Nephron progenitor cell (in vitro differentiated cells): ENCODE measurements at regions not wholly inside any gene's neighbourhood (a gene's known extent, or its start where the extent isn't known, plus 50 kb on each side); places are given as distances from the start of the nearest gene placed in this dataset.

ENCODE experiments used
- DNase-seq: peaks from one replicate; pipeline ENCODE4 v3.0.0; 2021
- H3K27ac Mint-ChIP-seq: 2 replicates; pipeline ENCODE4 v1.8.0; 2021; ENCODE audit warnings: mild to moderate bottlenecking, moderate library complexity, mixed read lengths
- H3K27me3 Mint-ChIP-seq: 2 replicates; pipeline ENCODE4 v1.8.0; 2021; ENCODE audit warnings: mild to moderate bottlenecking, low read depth, mixed read lengths; ENCODE audit not compliant: poor library complexity
- H3K36me3 Mint-ChIP-seq: 2 replicates; pipeline ENCODE4 v1.8.0; 2021; ENCODE audit warnings: low read depth, mixed read lengths
- H3K4me1 Mint-ChIP-seq: 2 replicates; pipeline ENCODE4 v1.8.0; 2021; ENCODE audit warnings: mixed read lengths
- H3K4me3 Mint-ChIP-seq: 2 replicates; pipeline ENCODE4 v1.8.0; 2021; ENCODE audit warnings: mild to moderate bottlenecking, moderate library complexity, mixed read lengths
- H3K9me3 Mint-ChIP-seq: 2 replicates; pipeline ENCODE4 v1.8.0; 2021; ENCODE audit warnings: mild to moderate bottlenecking, moderate library complexity, mixed read lengths
- TF ChIP-seq, protein P1 (sequence below): fragments of 200-600 bp; sonication (generic); IDR thresholded peaks from 2 replicates; pipeline ENCODE4 v1.5.0; 2021; ENCODE audit warnings: antibody characterized with exemption

DNA sequence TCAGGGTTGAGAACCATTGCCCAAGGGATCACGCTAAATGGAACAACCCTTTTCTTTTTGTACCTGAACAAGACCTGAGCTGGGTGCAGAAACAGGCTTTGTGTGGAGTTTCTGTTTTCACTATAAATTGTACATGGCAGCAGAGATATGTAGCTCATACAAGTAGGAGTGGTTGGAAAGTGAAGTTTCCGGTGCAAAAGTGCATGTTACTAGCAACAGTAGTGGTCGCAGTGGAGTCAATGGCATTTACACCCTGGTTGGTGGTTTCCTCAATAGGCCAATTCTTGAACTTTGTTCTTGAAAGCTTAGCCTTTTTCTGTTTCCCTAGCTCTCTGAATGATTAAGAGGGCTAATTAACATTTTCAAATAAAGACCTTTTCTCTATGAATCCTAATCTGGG is 170.7 kb downstream of the NEBL start:
- H3K27ac Mint-ChIP-seq = no peak overlapping the region
- TF ChIP-seq, protein P1, sequence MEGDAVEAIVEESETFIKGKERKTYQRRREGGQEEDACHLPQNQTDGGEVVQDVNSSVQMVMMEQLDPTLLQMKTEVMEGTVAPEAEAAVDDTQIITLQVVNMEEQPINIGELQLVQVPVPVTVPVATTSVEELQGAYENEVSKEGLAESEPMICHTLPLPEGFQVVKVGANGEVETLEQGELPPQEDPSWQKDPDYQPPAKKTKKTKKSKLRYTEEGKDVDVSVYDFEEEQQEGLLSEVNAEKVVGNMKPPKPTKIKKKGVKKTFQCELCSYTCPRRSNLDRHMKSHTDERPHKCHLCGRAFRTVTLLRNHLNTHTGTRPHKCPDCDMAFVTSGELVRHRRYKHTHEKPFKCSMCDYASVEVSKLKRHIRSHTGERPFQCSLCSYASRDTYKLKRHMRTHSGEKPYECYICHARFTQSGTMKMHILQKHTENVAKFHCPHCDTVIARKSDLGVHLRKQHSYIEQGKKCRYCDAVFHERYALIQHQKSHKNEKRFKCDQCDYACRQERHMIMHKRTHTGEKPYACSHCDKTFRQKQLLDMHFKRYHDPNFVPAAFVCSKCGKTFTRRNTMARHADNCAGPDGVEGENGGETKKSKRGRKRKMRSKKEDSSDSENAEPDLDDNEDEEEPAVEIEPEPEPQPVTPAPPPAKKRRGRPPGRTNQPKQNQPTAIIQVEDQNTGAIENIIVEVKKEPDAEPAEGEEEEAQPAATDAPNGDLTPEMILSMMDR = no peak
- peaks cover 6% of the 10 kb centered on the region for H3K36me3 Mint-ChIP-seq
- no peaks in the 10 kb centered on the region for H3K27me3 Mint-ChIP-seq
- H3K9me3 Mint-ChIP-seq = peaks cover 35% of the 10 kb centered on the region
- H3K4me3 Mint-ChIP-seq = no peak overlapping the region
- DNase-seq = no peak
- no peaks in the 10 kb centered on the region for H3K4me1 Mint-ChIP-seq

DNA sequence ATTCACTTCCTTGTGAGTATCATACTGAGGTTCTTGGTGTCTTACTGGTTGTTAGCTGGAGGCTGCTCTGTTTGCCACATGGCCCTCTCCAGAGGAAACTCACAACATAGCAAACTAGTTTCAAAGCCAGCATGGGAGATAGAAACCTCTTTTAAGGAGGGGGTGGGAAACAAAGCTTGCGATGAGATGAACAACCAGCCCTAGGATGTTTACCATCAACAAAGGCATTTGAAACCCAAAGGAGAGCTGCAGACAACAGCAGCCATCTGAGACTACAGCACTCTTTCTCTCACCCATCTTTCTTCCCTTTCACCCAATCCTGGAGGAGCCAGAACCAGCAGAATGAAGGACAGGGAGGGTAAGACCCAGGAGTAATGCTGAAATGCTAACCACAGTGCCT is 182.1 kb downstream of the NEBL start:
- peaks cover 4% of the 10 kb centered on the region for H3K27me3 Mint-ChIP-seq
- no peaks in the 10 kb centered on the region for H3K4me1 Mint-ChIP-seq
- DNase-seq = no peak
- H3K4me3 Mint-ChIP-seq = no peak overlapping the region
- no peaks in the 10 kb centered on the region for H3K9me3 Mint-ChIP-seq
- H3K36me3 Mint-ChIP-seq = no peaks in the 10 kb centered on the region
- TF ChIP-seq, protein P1 = no peak
- no peak overlapping the region for H3K27ac Mint-ChIP-seq

DNA sequence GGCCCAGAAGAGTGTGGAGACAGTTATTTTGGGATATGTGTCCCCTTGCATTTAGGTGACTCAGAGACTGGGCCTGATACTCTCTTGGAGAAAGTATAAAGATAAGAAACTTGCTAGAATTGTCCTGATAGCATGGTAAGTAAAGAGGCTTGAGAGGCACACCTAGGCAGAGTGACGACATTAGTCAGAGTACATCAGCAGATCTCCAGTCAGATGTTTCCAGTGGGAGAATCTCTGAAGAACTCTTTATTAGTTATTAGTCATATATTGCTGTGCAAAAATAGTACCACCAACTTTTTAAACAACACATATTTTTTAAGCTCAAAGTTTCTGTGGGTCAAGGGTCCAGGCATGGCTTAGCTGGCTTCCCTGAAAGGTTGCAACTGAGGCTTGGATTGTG is 182.6 kb downstream of the NEBL start:
- H3K4me1 Mint-ChIP-seq = no peaks in the 10 kb centered on the region
- H3K9me3 Mint-ChIP-seq = no peaks in the 10 kb centered on the region
- TF ChIP-seq, protein P1 = no peak
- no peak overlapping the region for H3K27ac Mint-ChIP-seq
- H3K4me3 Mint-ChIP-seq = no peak overlapping the region
- peaks cover 4% of the 10 kb centered on the region for H3K27me3 Mint-ChIP-seq
- no peaks in the 10 kb centered on the region for H3K36me3 Mint-ChIP-seq
- DNase-seq = no peak

DNA sequence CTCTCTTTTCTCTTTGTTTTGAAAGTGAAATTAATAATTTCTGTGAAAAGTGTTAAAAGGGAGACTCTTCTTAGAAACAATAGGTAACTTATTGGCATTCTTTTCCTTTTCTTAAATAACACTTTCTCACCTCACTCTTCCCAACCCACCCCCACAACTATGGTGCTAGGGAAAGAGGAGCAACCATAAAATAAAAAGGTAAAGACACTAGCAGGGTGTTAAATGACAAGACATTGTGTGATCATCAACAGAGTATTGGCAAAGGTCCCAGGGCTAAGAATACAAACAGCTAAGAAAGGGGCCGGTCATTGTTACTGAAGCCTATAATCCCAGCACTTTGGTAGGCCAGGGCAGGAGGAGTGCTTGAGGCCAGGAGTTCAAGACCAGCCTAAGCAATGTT is 183.7 kb downstream of the NEBL start:
- no peak for DNase-seq
- H3K9me3 Mint-ChIP-seq = no peaks in the 10 kb centered on the region
- H3K27ac Mint-ChIP-seq = no peak overlapping the region
- no peaks in the 10 kb centered on the region for H3K4me1 Mint-ChIP-seq
- H3K27me3 Mint-ChIP-seq = peaks cover 4% of the 10 kb centered on the region
- H3K4me3 Mint-ChIP-seq = no peak overlapping the region
- no peaks in the 10 kb centered on the region for H3K36me3 Mint-ChIP-seq
- TF ChIP-seq, protein P1 = no peak

DNA sequence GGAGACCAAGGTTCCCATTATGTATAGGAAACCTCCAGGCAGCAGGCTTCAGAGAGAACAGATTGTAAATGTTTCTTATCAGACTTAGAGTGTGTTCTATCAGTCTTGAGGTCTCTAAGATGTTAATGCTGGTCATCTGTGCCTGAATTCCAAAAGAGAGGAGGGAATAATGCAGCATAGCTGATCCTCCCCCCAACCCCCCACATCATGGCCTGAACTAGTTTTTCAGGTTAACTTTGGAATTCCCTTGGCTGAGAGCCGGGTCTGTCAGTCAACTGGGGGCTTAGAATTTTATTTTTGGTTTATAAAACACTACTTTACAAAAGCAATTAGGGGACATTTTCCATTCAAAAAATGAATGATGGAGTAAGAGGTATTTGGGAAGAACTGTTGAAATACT is 184.3 kb downstream of the NEBL start:
- Mint-ChIP-seq H3K9me3 (no peaks in the 10 kb centered on the region), H3K36me3 (no peaks in the 10 kb centered on the region), H3K4me3 (no peak overlapping the region), H3K27ac (no peak overlapping the region), H3K4me1 (no peaks in the 10 kb centered on the region), H3K27me3 (peaks cover 4% of the 10 kb centered on the region)
- TF ChIP-seq, protein P1 = no peak
- DNase-seq = no peak

DNA sequence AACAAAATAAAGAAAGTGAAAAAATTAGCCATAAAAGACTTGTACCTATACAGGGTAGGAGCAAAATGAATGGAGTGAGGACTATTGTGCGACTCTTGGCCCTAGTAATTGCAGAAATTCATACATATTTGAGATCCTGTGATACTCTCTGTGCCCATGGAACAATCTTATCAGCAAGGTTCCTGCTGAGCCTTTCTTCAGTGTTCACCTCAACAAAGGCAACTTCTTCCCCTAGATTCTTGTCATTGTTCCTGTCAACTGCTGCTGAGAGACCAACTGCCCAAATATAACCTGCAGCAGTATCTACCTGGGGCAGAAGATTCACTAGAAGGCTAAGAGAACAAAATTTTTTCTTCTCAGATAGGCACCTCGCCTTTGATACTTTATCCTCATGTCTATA is 187.4 kb downstream of the NEBL start:
- TF ChIP-seq, protein P1 = no peak
- no peak for DNase-seq
- no peak overlapping the region for H3K4me3 Mint-ChIP-seq

More for the DNA sequence above, 187.4 kb downstream of the NEBL start:
- Mint-ChIP-seq H3K9me3 (no peaks in the 10 kb centered on the region), H3K36me3 (no peaks in the 10 kb centered on the region), H3K27ac (no peak overlapping the region), H3K4me1 (no peaks in the 10 kb centered on the region), H3K27me3 (peaks cover 8% of the 10 kb centered on the region)
